ENCODE measurements at regions not wholly inside any gene's neighbourhood (a gene's known extent, or its start where the extent isn't known, plus 50 kb on each side); places are given as distances from the start of the nearest gene placed in this dataset.

DNA sequence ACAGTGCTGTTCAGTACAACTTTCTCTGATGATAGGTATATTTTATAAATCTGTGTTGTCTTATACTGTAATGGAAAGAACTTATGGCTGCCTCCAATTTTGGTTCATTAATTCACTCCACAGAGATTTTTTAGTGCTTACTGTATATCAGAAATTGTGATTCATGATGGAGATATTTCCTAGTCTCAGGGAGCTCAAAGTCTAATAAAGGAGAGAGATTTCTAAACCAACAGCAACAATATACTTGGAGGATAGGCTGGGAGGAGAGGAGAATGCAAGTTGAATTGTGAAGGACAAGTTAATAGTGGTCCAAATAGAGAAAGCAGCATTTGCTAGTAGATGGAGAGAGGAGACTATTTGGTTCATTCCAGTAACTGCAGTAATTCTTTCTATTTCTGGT is 63.5 kb downstream of the TANC2 start:
- H3K4me3 ChIP-seq (ENCODE audit: low read depth, poor library complexity, severe bottlenecking): no peak overlapping the region
- TF ChIP-seq, protein P1, sequence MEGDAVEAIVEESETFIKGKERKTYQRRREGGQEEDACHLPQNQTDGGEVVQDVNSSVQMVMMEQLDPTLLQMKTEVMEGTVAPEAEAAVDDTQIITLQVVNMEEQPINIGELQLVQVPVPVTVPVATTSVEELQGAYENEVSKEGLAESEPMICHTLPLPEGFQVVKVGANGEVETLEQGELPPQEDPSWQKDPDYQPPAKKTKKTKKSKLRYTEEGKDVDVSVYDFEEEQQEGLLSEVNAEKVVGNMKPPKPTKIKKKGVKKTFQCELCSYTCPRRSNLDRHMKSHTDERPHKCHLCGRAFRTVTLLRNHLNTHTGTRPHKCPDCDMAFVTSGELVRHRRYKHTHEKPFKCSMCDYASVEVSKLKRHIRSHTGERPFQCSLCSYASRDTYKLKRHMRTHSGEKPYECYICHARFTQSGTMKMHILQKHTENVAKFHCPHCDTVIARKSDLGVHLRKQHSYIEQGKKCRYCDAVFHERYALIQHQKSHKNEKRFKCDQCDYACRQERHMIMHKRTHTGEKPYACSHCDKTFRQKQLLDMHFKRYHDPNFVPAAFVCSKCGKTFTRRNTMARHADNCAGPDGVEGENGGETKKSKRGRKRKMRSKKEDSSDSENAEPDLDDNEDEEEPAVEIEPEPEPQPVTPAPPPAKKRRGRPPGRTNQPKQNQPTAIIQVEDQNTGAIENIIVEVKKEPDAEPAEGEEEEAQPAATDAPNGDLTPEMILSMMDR (IDR thresholded peaks at IDR 0.05): no peak
- TF ChIP-seq POLR2A (IDR thresholded peaks at IDR 0.05): no peak
- intact Hi-C loops (cut with DNase I; ENCODE audit: low total_unique reads): no loop called here
- no peak for DNase-seq (ENCODE audit: low spot score in 2 of 2)

DNA sequence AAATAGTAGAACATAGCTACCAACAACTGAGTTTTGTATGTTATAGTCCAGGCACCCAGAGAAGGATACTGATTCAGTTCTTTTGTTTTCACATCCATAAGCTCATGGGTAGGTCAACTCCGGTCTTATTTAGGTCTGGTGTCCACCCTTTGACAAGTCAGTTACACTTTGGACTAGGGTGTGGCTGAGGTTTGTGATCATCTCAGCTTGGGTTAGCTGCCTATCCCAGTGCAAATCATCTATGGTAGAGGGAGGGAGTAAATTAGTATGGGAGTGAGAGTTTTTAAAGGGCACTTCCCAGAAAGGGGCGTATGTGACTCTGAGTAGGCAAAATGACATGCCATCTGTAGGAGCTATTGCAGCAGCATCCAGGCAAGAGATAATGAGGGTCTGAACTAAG is 66.1 kb downstream of the TANC2 start:
- H3K4me3 ChIP-seq (ENCODE audit: low read depth, poor library complexity, severe bottlenecking): no peak overlapping the region
- no peak for DNase-seq (ENCODE audit: low spot score in 2 of 2)
- TF ChIP-seq, protein P1 (IDR thresholded peaks at IDR 0.05): no peak
- no peak for TF ChIP-seq POLR2A (IDR thresholded peaks at IDR 0.05)
- intact Hi-C loops (cut with DNase I; ENCODE audit: low total_unique reads): no loop called here
- 95 to 97% methylated on average over 2 of the region's 2 CpGs for WGBS, 2 donors

DNA sequence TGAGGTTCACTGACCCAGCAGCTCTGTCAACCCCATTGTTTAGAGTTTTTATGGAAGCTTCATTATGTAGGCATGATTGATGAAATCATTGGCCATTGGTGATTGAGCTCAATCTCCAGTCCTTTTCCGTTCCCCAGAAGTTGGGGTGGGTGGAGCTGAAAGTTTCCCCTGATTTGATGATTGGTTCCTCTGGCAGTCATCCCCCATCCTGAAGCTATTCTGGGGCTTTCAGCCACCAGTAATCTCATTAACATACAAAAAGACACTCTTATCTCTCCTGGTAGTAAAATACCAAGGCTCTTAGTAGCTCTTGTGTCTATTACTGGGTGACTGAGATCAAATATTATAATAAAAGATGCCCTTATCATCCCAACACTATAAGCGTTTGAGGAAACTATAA is 67.1 kb downstream of the TANC2 start:
- intact Hi-C loops (cut with DNase I; ENCODE audit: low total_unique reads): no loop called here
- TF ChIP-seq, protein P1 (IDR thresholded peaks at IDR 0.05): no peak
- TF ChIP-seq POLR2A (IDR thresholded peaks at IDR 0.05): no peak
- no peak overlapping the region for H3K4me3 ChIP-seq (ENCODE audit: low read depth, poor library complexity, severe bottlenecking)
- DNase-seq (ENCODE audit: low spot score in 2 of 2): no peak
- WGBS, 2 donors: 86 to 99% methylated on average over 2 of the region's 2 CpGs

DNA sequence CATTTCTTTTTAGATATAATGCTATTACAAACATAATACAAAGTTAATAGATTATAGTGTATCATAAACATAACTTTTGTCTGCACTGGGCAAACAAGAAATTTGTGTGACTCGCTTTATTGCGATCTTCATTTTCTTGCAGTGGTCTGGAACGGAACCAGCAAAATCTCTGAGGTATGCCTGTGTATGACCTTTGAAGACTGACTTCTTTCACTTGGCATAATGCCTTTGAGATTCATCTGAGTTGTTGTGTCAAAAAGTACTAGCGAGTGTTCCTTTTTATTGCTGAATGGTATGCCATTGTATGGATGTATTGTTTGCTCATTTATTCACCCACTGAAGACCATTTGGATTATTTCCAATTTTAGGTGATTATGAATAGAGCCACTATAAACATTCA is 69.2 kb downstream of the TANC2 start:
- WGBS, 2 donors: 91 to 93% methylated on average over 4 of the region's 4 CpGs
- TF ChIP-seq, protein P1 (IDR thresholded peaks at IDR 0.05): no peak
- no peak for TF ChIP-seq POLR2A (IDR thresholded peaks at IDR 0.05)
- intact Hi-C loops (cut with DNase I; ENCODE audit: low total_unique reads): no loop called here
- DNase-seq (ENCODE audit: low spot score in 2 of 2): no peak
- no peak overlapping the region for H3K4me3 ChIP-seq (ENCODE audit: low read depth, poor library complexity, severe bottlenecking)

DNA sequence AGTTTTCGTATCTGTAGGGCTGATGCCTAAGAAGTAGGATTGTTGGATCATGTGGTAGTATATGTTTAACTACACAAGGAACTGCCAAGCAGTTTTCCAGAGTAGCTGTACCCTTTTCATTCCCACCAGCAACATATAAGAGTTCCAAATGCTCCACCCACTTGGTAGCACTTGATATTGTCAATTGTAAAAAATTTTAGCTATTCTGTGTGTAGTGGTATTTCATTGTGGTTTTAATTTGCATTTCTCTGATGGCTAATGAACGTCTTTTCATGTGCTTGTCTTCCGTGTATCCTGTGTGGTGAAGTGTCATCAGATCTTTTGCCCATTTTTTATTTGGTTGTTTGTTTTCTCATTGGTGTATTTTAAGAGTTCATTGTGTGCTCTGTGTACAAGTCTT is 69.7 kb downstream of the TANC2 start:
- WGBS, 2 donors: 61 to 77% methylated on average over 3 of the region's 3 CpGs
- no peak overlapping the region for H3K4me3 ChIP-seq (ENCODE audit: low read depth, poor library complexity, severe bottlenecking)
- intact Hi-C loops (cut with DNase I; ENCODE audit: low total_unique reads): no loop called here
- no peak for DNase-seq (ENCODE audit: low spot score in 2 of 2)
- TF ChIP-seq, protein P1 (IDR thresholded peaks at IDR 0.05): no peak
- no peak for TF ChIP-seq POLR2A (IDR thresholded peaks at IDR 0.05)

DNA sequence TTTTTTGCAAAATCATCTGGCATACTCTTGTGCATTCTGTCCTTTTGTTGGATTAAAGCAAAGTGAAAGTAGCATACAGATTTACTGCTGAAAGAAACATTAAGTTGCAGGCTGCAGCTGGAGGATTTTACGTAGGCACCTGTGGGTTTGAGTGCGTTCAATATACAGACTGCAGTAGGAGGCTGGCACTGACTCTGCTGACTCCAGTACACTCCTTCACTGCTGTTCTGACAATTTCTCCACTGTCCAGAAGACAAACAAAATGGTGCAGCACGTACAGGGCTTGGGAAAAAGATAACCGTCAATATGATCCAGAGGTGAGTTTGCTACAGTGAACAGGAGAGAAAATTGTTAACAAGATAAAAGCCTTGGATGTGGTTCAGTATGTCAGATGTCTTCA is 73.3 kb downstream of the TANC2 start:
- no peak for DNase-seq (ENCODE audit: low spot score in 2 of 2)

More for the DNA sequence above, 73.3 kb downstream of the TANC2 start:
- TF ChIP-seq, protein P1 (IDR thresholded peaks at IDR 0.05): no peak
- no peak for TF ChIP-seq POLR2A (IDR thresholded peaks at IDR 0.05)
- 68 to 72% methylated on average over 4 of the region's 4 CpGs for WGBS, 2 donors
- intact Hi-C loops (cut with DNase I; ENCODE audit: low total_unique reads): no loop called here
- H3K4me3 ChIP-seq (ENCODE audit: low read depth, poor library complexity, severe bottlenecking): no peak overlapping the region
